ENCODE measurements at regions not wholly inside any gene's neighbourhood (a gene's known extent, or its start where the extent isn't known, plus 50 kb on each side); places are given as distances from the start of the nearest gene placed in this dataset.

DNA sequence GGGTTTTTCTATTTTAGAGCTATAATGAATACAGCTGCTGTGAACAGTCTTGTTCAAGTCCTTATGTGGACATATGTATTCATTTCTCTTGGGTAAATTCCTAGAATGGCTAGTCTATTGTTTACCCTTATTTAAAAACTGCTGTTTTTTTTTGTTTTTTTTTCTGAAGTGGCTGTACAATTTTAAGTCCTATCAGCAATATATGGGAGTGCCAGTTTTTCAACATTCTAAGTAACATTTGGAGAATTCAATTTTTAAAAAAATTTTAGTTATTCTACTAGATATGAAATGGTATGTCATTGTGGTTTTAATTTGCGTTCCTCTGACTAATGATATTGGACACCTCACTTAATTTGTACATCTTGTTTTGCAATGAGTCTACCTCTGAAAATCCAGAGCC is 349.7 kb downstream of the SATB2 start:
- Histone ChIP-seq H3K27ac (ENCODE audit: low read depth in 1 of 2, low read length in 2 of 2) (no peak overlapping the region), H3K4me3 (ENCODE audit: low read depth in 1 of 3, low read length in 3 of 3) (no peak overlapping the region), H3K27me3 (ENCODE audit: control insufficient read depth in 4 of 4, insufficient read depth in 4 of 4, low read length in 3 of 4) (peaks cover 0 to 5% (median 0%) of the 10 kb centered on the region in 4 donors), H3K4me1 (ENCODE audit: control insufficient read depth in 4 of 4, insufficient read depth in 4 of 4, low read length in 3 of 4) (no peaks in the 10 kb centered on the region), H3K9ac (ENCODE audit: low read depth in 1 of 2, low read length in 2 of 2) (no peak overlapping the region), H3K9me3 (ENCODE audit: control insufficient read depth in 4 of 4, low read length in 3 of 4) (no peaks in the 10 kb centered on the region), H3K36me3 (ENCODE audit: control insufficient read depth in 4 of 4, insufficient read depth in 3 of 4, low read depth in 1 of 4, low read length in 3 of 4) (no peaks in the 10 kb centered on the region)
- WGBS: 80% methylated on average over 1 of the region's 1 CpG
- TF ChIP-seq FOXA1 (IDR thresholded peaks at IDR 0.05): no peak
- TF ChIP-seq EGR1 (IDR thresholded peaks at IDR 0.05; ENCODE audit: low read depth in 2 of 2): no peak
- no peak for TF ChIP-seq FOXA2 (IDR thresholded peaks at IDR 0.05)
- no peak for TF ChIP-seq GABPA (IDR thresholded peaks at IDR 0.05 in 1 of 2, conservative IDR thresholded peaks at IDR 0.05 in 1 of 2)
- TF ChIP-seq, protein P1, sequence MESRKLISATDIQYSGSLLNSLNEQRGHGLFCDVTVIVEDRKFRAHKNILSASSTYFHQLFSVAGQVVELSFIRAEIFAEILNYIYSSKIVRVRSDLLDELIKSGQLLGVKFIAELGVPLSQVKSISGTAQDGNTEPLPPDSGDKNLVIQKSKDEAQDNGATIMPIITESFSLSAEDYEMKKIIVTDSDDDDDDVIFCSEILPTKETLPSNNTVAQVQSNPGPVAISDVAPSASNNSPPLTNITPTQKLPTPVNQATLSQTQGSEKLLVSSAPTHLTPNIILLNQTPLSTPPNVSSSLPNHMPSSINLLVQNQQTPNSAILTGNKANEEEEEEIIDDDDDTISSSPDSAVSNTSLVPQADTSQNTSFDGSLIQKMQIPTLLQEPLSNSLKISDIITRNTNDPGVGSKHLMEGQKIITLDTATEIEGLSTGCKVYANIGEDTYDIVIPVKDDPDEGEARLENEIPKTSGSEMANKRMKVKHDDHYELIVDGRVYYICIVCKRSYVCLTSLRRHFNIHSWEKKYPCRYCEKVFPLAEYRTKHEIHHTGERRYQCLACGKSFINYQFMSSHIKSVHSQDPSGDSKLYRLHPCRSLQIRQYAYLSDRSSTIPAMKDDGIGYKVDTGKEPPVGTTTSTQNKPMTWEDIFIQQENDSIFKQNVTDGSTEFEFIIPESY (IDR thresholded peaks at IDR 0.05): no peak
- TF ChIP-seq, protein P2, sequence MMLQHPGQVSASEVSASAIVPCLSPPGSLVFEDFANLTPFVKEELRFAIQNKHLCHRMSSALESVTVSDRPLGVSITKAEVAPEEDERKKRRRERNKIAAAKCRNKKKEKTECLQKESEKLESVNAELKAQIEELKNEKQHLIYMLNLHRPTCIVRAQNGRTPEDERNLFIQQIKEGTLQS (IDR thresholded peaks at IDR 0.05): no peak
- TF ChIP-seq, protein P3, sequence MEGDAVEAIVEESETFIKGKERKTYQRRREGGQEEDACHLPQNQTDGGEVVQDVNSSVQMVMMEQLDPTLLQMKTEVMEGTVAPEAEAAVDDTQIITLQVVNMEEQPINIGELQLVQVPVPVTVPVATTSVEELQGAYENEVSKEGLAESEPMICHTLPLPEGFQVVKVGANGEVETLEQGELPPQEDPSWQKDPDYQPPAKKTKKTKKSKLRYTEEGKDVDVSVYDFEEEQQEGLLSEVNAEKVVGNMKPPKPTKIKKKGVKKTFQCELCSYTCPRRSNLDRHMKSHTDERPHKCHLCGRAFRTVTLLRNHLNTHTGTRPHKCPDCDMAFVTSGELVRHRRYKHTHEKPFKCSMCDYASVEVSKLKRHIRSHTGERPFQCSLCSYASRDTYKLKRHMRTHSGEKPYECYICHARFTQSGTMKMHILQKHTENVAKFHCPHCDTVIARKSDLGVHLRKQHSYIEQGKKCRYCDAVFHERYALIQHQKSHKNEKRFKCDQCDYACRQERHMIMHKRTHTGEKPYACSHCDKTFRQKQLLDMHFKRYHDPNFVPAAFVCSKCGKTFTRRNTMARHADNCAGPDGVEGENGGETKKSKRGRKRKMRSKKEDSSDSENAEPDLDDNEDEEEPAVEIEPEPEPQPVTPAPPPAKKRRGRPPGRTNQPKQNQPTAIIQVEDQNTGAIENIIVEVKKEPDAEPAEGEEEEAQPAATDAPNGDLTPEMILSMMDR (IDR thresholded peaks at IDR 0.05; ENCODE audit: low read depth, low read length, missing input control): no peak
- no peak for TF ChIP-seq TAF1 (conservative IDR thresholded peaks at IDR 0.05)
- TF ChIP-seq HNF4A (conservative IDR thresholded peaks at IDR 0.05): no peak
- TF ChIP-seq, protein P4, sequence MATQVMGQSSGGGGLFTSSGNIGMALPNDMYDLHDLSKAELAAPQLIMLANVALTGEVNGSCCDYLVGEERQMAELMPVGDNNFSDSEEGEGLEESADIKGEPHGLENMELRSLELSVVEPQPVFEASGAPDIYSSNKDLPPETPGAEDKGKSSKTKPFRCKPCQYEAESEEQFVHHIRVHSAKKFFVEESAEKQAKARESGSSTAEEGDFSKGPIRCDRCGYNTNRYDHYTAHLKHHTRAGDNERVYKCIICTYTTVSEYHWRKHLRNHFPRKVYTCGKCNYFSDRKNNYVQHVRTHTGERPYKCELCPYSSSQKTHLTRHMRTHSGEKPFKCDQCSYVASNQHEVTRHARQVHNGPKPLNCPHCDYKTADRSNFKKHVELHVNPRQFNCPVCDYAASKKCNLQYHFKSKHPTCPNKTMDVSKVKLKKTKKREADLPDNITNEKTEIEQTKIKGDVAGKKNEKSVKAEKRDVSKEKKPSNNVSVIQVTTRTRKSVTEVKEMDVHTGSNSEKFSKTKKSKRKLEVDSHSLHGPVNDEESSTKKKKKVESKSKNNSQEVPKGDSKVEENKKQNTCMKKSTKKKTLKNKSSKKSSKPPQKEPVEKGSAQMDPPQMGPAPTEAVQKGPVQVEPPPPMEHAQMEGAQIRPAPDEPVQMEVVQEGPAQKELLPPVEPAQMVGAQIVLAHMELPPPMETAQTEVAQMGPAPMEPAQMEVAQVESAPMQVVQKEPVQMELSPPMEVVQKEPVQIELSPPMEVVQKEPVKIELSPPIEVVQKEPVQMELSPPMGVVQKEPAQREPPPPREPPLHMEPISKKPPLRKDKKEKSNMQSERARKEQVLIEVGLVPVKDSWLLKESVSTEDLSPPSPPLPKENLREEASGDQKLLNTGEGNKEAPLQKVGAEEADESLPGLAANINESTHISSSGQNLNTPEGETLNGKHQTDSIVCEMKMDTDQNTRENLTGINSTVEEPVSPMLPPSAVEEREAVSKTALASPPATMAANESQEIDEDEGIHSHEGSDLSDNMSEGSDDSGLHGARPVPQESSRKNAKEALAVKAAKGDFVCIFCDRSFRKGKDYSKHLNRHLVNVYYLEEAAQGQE (IDR thresholded peaks at IDR 0.05): no peak
- no peak for TF ChIP-seq NR2F2 (IDR thresholded peaks at IDR 0.05)
- TF ChIP-seq HNF4G (IDR thresholded peaks at IDR 0.05): no peak
- TF ChIP-seq, protein P5, sequence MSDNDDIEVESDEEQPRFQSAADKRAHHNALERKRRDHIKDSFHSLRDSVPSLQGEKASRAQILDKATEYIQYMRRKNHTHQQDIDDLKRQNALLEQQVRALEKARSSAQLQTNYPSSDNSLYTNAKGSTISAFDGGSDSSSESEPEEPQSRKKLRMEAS (IDR thresholded peaks at IDR 0.05): no peak
- TF ChIP-seq SP1 (IDR thresholded peaks at IDR 0.05): no peak
- TF ChIP-seq RXRA (IDR thresholded peaks at IDR 0.05): no peak
- no peak for TF ChIP-seq JUND (IDR thresholded peaks at IDR 0.05)
- TF ChIP-seq YY1 (IDR thresholded peaks at IDR 0.05): no peak
- no peak for TF ChIP-seq RAD21 (IDR thresholded peaks at IDR 0.05)
- no peak for DNase-seq (ENCODE audit: low spot score)

All from liver (tissue), 8 donors.